Thymus (tissue), 11 donors: ENCODE measurements at regions not wholly inside any gene's neighbourhood (a gene's known extent, or its start where the extent isn't known, plus 50 kb on each side); places are given as distances from the start of the nearest gene placed in this dataset.

ENCODE experiments used
- DNase-seq, 9 donors: peaks; one replicate each; pipeline ENCODE4 v3.0.0-alpha.2; 2013; ENCODE audit warnings: low spot score in 9 of 9, low read depth in 6 of 9, missing footprints in 1 of 9
- H3K27ac ChIP-seq, 2 donors: one replicate each; pipeline ENCODE4 v1.5.1; 2013; ENCODE audit warnings: control low read depth in 1 of 2, low read depth in 1 of 2, low read length in 1 of 2, mild to moderate bottlenecking in 1 of 2, moderate library complexity in 1 of 2
- H3K27me3 ChIP-seq, 2 donors: one replicate each; pipeline ENCODE4 v1.5.1; 2013; ENCODE audit warnings: low read length in 1 of 2; ENCODE audit not compliant: control insufficient read depth in 2 of 2, insufficient read depth in 1 of 2
- H3K36me3 ChIP-seq, 2 donors: one replicate each; pipeline ENCODE4 v1.5.1; 2013; ENCODE audit warnings: low read length in 1 of 2, mild to moderate bottlenecking in 1 of 2, moderate library complexity in 1 of 2; ENCODE audit not compliant: control insufficient read depth in 2 of 2, insufficient read depth in 2 of 2
- H3K4me1 ChIP-seq, 2 donors: one replicate each; pipeline ENCODE4 v1.5.1; 2013; ENCODE audit warnings: low read length in 2 of 2; ENCODE audit not compliant: control insufficient read depth in 2 of 2, insufficient read depth in 2 of 2
- H3K4me3 ChIP-seq, 2 donors: one replicate each; pipeline ENCODE4 v1.5.1; 2013; ENCODE audit warnings: low read length in 2 of 2, control low read depth in 1 of 2, mild to moderate bottlenecking in 1 of 2
- H3K9me3 ChIP-seq, 2 donors: one replicate each; pipeline ENCODE4 v1.5.1; 2013; ENCODE audit warnings: low read length in 1 of 2, mild to moderate bottlenecking in 1 of 2; ENCODE audit not compliant: control insufficient read depth in 2 of 2, insufficient read depth in 1 of 2
- WGBS: extraction: QIAGEN DNeasy Blood & Tissue Kit; methylation state at CpG from one replicate; pipeline ENCODE4 v1.1.7; 2013; 5-methylcytosine and 5-hydroxymethylcytosine counted together
- donor health status: healthy.

- Histone ChIP-seq H3K4me1 (no peaks in the 10 kb centered on the region), H3K27ac (no peak overlapping the region), H3K36me3 (no peaks in the 10 kb centered on the region), H3K9me3 (no peaks in the 10 kb centered on the region), H3K4me3 (no peak overlapping the region), H3K27me3 (no peaks in the 10 kb centered on the region)
- DNase-seq = no peak
- 83% methylated on average over 1 of the region's 1 CpG for WGBS
Observed at GRCh38 chr3:22103423-22103822, 352.4 kb upstream of the ZNF385D start.

GRCh38 chr3:22106213-22106896, 355.3 kb upstream of the ZNF385D start:
- Histone ChIP-seq H3K9me3 (no peaks in the 10 kb centered on the region), H3K4me3 (no peak overlapping the region), H3K27me3 (no peaks in the 10 kb centered on the region), H3K36me3 (no peaks in the 10 kb centered on the region), H3K4me1 (no peaks in the 10 kb centered on the region), H3K27ac (no peak overlapping the region)
- DNase-seq = no peak
- WGBS = 94% methylated on average over 5 of the region's 5 CpGs

- H3K4me3 ChIP-seq = no peak overlapping the region
- no peaks in the 10 kb centered on the region for H3K9me3 ChIP-seq
- 80% methylated on average over 5 of the region's 5 CpGs for WGBS
- no peaks in the 10 kb centered on the region for H3K36me3 ChIP-seq
- H3K27me3 ChIP-seq = no peaks in the 10 kb centered on the region
- H3K27ac ChIP-seq = no peak overlapping the region
- DNase-seq = no peak
- H3K4me1 ChIP-seq = no peaks in the 10 kb centered on the region
Observed at GRCh38 chr3:22111226-22111625, 360.2 kb upstream of the ZNF385D start.

- Histone ChIP-seq H3K4me3 (no peak overlapping the region), H3K4me1 (no peaks in the 10 kb centered on the region), H3K27ac (no peak overlapping the region), H3K36me3 (no peaks in the 10 kb centered on the region), H3K27me3 (no peaks in the 10 kb centered on the region), H3K9me3 (no peaks in the 10 kb centered on the region)
- 88% methylated on average over 3 of the region's 3 CpGs for WGBS
- no peak for DNase-seq
Observed at GRCh38 chr3:22113453-22113852, 362.4 kb upstream of the ZNF385D start.

DNA sequence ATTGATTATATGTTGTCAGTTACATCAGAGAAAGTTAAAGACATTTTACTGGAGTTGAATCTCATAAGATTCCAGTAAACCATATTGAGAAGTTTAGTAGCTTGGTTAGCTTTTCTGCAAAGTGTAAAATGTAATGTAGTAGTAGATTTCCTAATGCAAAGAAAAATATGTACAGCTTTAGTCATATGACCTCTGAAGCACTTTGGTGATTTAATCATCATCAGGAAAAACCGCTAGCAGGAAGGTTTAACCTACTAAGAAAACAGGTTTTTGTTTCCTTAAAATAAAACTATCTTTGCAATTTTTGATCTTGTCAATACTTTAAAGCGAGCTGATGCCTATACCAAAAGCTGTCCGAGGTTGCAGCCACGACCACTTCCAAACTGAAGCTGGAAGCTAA, 364.6 kb upstream of the ZNF385D start:
- Histone ChIP-seq H3K4me1 (no peaks in the 10 kb centered on the region), H3K36me3 (no peaks in the 10 kb centered on the region), H3K27me3 (no peaks in the 10 kb centered on the region), H3K27ac (no peak overlapping the region), H3K9me3 (no peaks in the 10 kb centered on the region), H3K4me3 (no peak overlapping the region)
- WGBS = 92% methylated on average over 4 of the region's 4 CpGs
- DNase-seq = no peak

- Histone ChIP-seq H3K4me3 (no peak overlapping the region), H3K9me3 (no peaks in the 10 kb centered on the region), H3K27ac (no peak overlapping the region), H3K36me3 (no peaks in the 10 kb centered on the region), H3K4me1 (no peaks in the 10 kb centered on the region), H3K27me3 (no peaks in the 10 kb centered on the region)
- no peak for DNase-seq
- 95% methylated on average over 2 of the region's 2 CpGs for WGBS
Observed at GRCh38 chr3:22117091-22117490, 366.1 kb upstream of the ZNF385D start.

- 48% methylated on average over 5 of the region's 5 CpGs for WGBS
- peak in 3 of 9 donors; percentile 2 to 26 (median 3) for DNase-seq
- no peaks in the 10 kb centered on the region for H3K27me3 ChIP-seq
- H3K36me3 ChIP-seq = no peaks in the 10 kb centered on the region
- H3K27ac ChIP-seq = no peak overlapping the region
- no peaks in the 10 kb centered on the region for H3K9me3 ChIP-seq
- H3K4me1 ChIP-seq = no peaks in the 10 kb centered on the region
- H3K4me3 ChIP-seq = no peak overlapping the region
Observed at GRCh38 chr3:22117751-22118346, 366.8 kb upstream of the ZNF385D start.

DNA sequence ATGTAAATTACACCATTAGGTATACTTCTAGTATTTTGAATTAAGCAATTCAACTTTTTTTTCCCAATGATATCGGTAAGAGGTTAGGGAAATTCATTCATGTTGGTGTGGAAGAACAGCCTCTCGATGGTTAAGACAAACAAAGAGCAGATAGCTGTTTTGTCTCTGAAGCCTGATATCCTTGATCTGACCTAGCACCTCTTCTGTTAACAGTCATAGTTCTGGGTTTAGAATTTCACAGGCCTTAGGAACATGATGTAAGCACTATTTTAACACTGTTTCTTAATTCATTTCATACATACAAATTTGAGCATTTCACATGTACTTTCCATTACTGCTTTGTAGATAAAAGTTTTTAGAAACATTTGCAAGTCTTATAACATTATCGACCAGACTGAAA, 367.5 kb upstream of the ZNF385D start:
- Histone ChIP-seq H3K4me1 (no peaks in the 10 kb centered on the region), H3K36me3 (no peaks in the 10 kb centered on the region), H3K27me3 (no peaks in the 10 kb centered on the region), H3K9me3 (no peaks in the 10 kb centered on the region), H3K27ac (no peak overlapping the region), H3K4me3 (no peak overlapping the region)
- DNase-seq = no peak
- WGBS = 91% methylated on average over 3 of the region's 3 CpGs

GRCh38 chr3:22121068-22121701, 370.2 kb upstream of the ZNF385D start:
- no peak for DNase-seq
- WGBS = 84% methylated on average over 5 of the region's 5 CpGs
- Histone ChIP-seq H3K27me3 (no peaks in the 10 kb centered on the region), H3K4me3 (no peak overlapping the region), H3K9me3 (no peaks in the 10 kb centered on the region), H3K27ac (no peak overlapping the region), H3K4me1 (no peaks in the 10 kb centered on the region), H3K36me3 (no peaks in the 10 kb centered on the region)
